ENCODE measurements at regions not wholly inside any gene's neighbourhood (a gene's known extent, or its start where the extent isn't known, plus 50 kb on each side); places are given as distances from the start of the nearest gene placed in this dataset.

DNA sequence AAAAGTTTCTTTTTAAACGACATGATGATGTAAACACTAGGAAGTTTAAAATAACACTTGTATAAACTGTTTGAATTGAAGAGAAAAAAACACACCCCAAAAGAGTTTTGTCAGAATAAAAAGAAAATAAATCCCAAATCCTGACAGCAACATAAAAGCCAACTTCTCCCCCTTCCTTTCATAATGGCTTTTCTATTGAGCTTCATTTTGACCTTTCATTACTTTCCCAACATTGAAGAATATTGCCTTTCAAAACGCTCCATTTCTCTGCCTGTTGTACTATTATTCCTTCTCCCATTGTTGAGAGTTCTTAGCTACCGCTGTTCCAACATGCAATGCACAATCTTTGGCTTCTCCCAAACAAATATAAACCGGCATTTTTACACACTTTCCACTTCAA lies 448.5 kb downstream of the BCAT1 start:
- Histone ChIP-seq H3K27me3 (ENCODE audit: insufficient read depth, low read depth, low read length) (no peaks in the 10 kb centered on the region), H3K27ac (ENCODE audit: low read length) (no peak overlapping the region), H4K20me1 (ENCODE audit: insufficient read depth) (no peaks in the 10 kb centered on the region), H3F3A (ENCODE audit: insufficient read depth, low read length, poor library complexity, severe bottlenecking) (no peaks in the 10 kb centered on the region), H3K9ac (ENCODE audit: low read length) (no peak overlapping the region), H3K79me2 (replicated peaks; ENCODE audit: insufficient read depth, low read length) (no peaks in the 10 kb centered on the region), H3K9me3 (ENCODE audit: low read length) (no peaks in the 10 kb centered on the region), H2AFZ (ENCODE audit: low read depth, low read length) (no peak overlapping the region), H3K4me2 (ENCODE audit: low read length) (no peak overlapping the region), H3K36me3 (ENCODE audit: insufficient read depth, low read length) (no peaks in the 10 kb centered on the region), H3K9me2 (ENCODE audit: insufficient read depth, low read length) (no peaks in the 10 kb centered on the region), H3K4me3 (ENCODE audit: low read length) (no peak overlapping the region)
- no peak for TF ChIP-seq MXI1 (conservative IDR thresholded peaks at IDR 0.05; ENCODE audit: poor library complexity, severe bottlenecking)
- TF ChIP-seq CTCF (IDR thresholded peaks at IDR 0.05; ENCODE audit: poor library complexity, severe bottlenecking): no peak
- TF ChIP-seq POLR2AphosphoS5 (IDR thresholded peaks at IDR 0.05): no peak
- no peak for TF ChIP-seq RAD21 (conservative IDR thresholded peaks at IDR 0.05)
- no peak for TF ChIP-seq EZH2 (IDR thresholded peaks at IDR 0.05; ENCODE audit: borderline replicate concordance, insufficient read depth, low read length, poor library complexity, severe bottlenecking)
- TF ChIP-seq EP300 (conservative IDR thresholded peaks at IDR 0.05; ENCODE audit: poor library complexity, severe bottlenecking): no peak
- TF ChIP-seq REST (IDR thresholded peaks at IDR 0.05; ENCODE audit: borderline replicate concordance): no peak
- TF ChIP-seq TAF1 (IDR thresholded peaks at IDR 0.05; ENCODE audit: low read depth): no peak
- TF ChIP-seq SMC3 (conservative IDR thresholded peaks at IDR 0.05; ENCODE audit: poor library complexity): no peak

GRCh38 chr12:24499151-24500146 lies 449.5 kb downstream of the BCAT1 start:
- Histone ChIP-seq H3K4me3 (ENCODE audit: low read length) (no peak overlapping the region), H3K9me2 (ENCODE audit: insufficient read depth, low read length) (no peaks in the 10 kb centered on the region), H3K27me3 (ENCODE audit: insufficient read depth, low read depth, low read length) (no peaks in the 10 kb centered on the region), H3F3A (ENCODE audit: insufficient read depth, low read length, poor library complexity, severe bottlenecking) (no peaks in the 10 kb centered on the region), H3K27ac (ENCODE audit: low read length) (no peak overlapping the region), H3K79me2 (replicated peaks; ENCODE audit: insufficient read depth, low read length) (no peaks in the 10 kb centered on the region), H3K9me3 (ENCODE audit: low read length) (no peaks in the 10 kb centered on the region), H2AFZ (ENCODE audit: low read depth, low read length) (no peak overlapping the region), H3K36me3 (ENCODE audit: insufficient read depth, low read length) (no peaks in the 10 kb centered on the region), H3K9ac (ENCODE audit: low read length) (no peak overlapping the region), H3K4me2 (ENCODE audit: low read length) (no peak overlapping the region), H4K20me1 (ENCODE audit: insufficient read depth) (no peaks in the 10 kb centered on the region)
- TF ChIP-seq MXI1 (conservative IDR thresholded peaks at IDR 0.05; ENCODE audit: poor library complexity, severe bottlenecking): no peak
- no peak for TF ChIP-seq SMC3 (conservative IDR thresholded peaks at IDR 0.05; ENCODE audit: poor library complexity)
